NB4 (cell line): ENCODE measurements at regions not wholly inside any gene's neighbourhood (a gene's known extent, or its start where the extent isn't known, plus 50 kb on each side); places are given as distances from the start of the nearest gene placed in this dataset.

Experiments
- MYC ChIP-seq: IDR thresholded peaks from 2 replicates; pipeline ENCODE4 v1.6.1; 2011; ENCODE audit warnings: low read depth, low read length
- POLR2A ChIP-seq: IDR thresholded peaks from 2 replicates; pipeline ENCODE4 v1.6.1; 2011; ENCODE audit warnings: mild to moderate bottlenecking; ENCODE audit not compliant: insufficient read length; ENCODE audit errors: extremely low read depth
- TF ChIP-seq, protein P1 (sequence below): IDR thresholded peaks from one replicate; pipeline ENCODE4 v1.5.1; 2012; ENCODE audit warnings: low read depth, low read length
- TF ChIP-seq, protein P2 (sequence below): IDR thresholded peaks from 2 replicates; pipeline ENCODE4 v1.6.1; 2011; ENCODE audit warnings: low read depth, low read length

DNA sequence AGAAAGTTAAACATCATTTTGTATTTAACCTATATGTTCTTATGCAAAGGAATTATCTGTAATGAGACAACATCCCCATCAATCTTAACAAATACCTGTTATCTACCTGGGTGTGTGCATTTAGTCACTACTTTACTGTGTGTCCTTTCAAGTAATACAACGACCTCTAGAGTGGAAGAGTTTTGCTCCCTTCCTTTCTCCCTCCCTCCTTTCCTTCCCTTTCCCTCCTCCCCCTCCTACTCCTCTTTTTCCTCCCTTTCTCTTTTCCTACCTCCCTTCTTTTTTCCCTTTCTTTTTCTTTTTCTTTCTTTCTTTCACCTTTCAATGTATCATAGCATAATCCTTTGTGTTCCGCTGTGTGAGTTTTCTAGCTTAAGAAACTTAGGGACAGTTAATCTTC lies 532.3 kb downstream of the SLC4A3 start:
- TF ChIP-seq, protein P1, sequence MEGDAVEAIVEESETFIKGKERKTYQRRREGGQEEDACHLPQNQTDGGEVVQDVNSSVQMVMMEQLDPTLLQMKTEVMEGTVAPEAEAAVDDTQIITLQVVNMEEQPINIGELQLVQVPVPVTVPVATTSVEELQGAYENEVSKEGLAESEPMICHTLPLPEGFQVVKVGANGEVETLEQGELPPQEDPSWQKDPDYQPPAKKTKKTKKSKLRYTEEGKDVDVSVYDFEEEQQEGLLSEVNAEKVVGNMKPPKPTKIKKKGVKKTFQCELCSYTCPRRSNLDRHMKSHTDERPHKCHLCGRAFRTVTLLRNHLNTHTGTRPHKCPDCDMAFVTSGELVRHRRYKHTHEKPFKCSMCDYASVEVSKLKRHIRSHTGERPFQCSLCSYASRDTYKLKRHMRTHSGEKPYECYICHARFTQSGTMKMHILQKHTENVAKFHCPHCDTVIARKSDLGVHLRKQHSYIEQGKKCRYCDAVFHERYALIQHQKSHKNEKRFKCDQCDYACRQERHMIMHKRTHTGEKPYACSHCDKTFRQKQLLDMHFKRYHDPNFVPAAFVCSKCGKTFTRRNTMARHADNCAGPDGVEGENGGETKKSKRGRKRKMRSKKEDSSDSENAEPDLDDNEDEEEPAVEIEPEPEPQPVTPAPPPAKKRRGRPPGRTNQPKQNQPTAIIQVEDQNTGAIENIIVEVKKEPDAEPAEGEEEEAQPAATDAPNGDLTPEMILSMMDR = no peak
- TF ChIP-seq, protein P2, sequence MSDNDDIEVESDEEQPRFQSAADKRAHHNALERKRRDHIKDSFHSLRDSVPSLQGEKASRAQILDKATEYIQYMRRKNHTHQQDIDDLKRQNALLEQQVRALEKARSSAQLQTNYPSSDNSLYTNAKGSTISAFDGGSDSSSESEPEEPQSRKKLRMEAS = no peak
- TF ChIP-seq POLR2A = no peak
- TF ChIP-seq MYC = no peak
